GM13977 (cell line): ENCODE measurements at regions not wholly inside any gene's neighbourhood (a gene's known extent, or its start where the extent isn't known, plus 50 kb on each side); places are given as distances from the start of the nearest gene placed in this dataset.

ENCODE experiments used
- DNase-seq: peaks from one replicate; pipeline ENCODE4 v3.0.0; 2012; ENCODE audit warnings: low spot score
- in situ Hi-C: fragments of 300-500 bp; cut with MboI; formaldehyde crosslinking; loops from one replicate; pipeline ENCODE4 v1.12.0; 2022; ENCODE audit warnings: low sequenced_read_pairs, low pct_unique_long_range_greater_than_20kb, mixed read lengths, inconsistent platforms; ENCODE audit not compliant: unreplicated experiment
- TF ChIP-seq, protein P1 (sequence below): IDR thresholded peaks from 2 replicates; pipeline ENCODE4 v1.5.1; 2012; ENCODE audit warnings: mild to moderate bottlenecking, control low read depth; ENCODE audit not compliant: insufficient read depth; ENCODE audit errors: extremely low read depth, missing control alignments

DNA sequence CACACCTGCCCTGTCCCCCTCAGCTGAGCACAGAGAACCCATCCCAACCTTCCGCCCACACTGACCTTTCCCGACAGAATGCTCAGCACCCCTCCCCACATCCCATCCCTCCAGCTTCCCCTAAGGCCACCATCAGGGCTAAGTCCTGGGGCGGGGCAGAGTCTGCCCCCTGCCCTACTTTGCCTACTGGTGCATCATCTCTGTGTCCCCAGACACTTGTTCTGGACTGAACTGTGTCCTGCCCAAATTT, 109.8 kb downstream of the CTTN start:
- in situ Hi-C loops, result no loop called here
- TF ChIP-seq, protein P1, sequence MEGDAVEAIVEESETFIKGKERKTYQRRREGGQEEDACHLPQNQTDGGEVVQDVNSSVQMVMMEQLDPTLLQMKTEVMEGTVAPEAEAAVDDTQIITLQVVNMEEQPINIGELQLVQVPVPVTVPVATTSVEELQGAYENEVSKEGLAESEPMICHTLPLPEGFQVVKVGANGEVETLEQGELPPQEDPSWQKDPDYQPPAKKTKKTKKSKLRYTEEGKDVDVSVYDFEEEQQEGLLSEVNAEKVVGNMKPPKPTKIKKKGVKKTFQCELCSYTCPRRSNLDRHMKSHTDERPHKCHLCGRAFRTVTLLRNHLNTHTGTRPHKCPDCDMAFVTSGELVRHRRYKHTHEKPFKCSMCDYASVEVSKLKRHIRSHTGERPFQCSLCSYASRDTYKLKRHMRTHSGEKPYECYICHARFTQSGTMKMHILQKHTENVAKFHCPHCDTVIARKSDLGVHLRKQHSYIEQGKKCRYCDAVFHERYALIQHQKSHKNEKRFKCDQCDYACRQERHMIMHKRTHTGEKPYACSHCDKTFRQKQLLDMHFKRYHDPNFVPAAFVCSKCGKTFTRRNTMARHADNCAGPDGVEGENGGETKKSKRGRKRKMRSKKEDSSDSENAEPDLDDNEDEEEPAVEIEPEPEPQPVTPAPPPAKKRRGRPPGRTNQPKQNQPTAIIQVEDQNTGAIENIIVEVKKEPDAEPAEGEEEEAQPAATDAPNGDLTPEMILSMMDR, result no peak
- DNase-seq, result no peak

DNA sequence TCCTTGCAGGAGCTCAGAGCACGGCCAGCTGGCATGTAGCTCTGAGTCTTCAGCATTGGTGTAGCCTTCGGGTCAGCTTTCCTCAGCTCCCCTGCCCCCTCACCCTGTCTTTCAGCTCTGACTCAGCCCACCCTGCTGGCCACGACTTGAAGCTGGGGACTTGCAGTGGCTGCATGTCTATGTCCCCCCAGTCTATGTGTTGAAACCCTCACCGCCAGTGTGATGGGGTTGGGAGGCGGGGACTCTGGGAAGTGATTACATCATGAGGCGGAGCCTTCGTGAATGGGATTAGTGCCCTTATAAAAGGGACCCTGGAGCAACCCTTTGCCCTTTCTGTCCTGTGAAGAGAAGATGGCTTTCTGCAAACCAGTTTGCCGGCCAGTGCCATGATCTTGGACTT, 111.1 kb downstream of the CTTN start:
- in situ Hi-C loops, result no loop called here
- TF ChIP-seq, protein P1, result no peak
- no peak for DNase-seq

DNA sequence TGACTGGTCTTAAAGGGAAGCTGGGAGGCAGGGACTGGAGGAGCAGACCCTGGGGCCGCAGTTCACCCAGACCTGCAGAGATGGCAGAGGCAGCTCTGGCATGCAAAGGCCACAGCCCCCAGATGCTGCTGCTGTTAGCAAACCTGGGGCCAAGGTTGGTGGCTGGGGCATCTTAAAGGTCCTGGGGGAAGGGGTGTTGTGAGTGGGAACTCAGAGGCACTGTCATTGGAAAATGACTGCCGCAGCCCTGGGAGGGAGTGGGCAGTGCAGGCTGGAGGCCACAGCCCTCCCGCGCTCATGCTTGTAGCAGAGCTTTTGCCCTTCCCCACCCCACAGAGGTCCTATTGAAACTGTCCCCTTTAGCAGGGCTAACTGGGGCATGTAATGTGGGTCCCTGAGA, 111.8 kb downstream of the CTTN start:
- in situ Hi-C loops, result no loop called here
- DNase-seq, result no peak
- TF ChIP-seq, protein P1, result no peak

DNA sequence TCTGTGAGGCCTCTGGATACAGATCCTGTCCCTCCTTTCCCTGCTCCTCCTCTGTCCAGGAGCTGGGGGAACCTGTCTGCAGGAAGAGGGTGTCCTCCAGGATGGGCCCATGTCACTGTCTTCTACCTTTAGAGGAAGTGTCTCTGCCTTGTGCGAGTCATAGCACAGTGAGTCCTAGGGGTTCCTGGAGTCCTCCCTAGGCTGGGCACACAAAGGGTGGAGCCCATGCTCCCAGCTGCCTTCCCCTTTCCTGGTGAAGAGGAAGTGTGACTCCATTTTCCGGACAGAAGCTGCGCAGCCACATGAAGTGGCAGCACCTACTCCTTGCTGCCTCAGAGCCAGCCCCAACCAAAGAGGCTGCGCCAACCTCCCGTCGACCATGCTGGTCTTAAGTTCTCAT, 112.2 kb downstream of the CTTN start:
- in situ Hi-C loops, result no loop called here

DNA sequence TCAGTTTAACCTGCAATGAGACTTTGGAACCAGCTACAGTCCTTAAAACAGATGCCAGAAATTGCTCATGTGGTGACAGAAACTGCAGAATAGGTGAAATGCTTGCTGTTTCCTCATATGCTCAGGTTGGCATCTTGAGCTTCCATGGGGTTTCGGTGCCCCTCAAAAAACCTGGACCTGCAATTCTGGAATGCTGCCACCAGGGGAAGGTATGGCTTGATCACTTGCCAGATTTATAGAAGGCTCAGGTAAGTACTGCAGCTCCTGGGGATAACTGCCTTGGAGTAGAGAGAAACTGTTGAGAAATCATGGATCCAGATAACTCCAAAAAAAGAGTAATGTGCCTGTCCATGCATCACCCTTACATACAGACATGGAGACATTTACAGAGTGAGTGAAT, 113.0 kb downstream of the CTTN start:
- no peak for DNase-seq
- in situ Hi-C loops, result no loop called here
- TF ChIP-seq, protein P1, result no peak

More for the DNA sequence above, 112.2 kb downstream of the CTTN start:
- no peak for DNase-seq
- TF ChIP-seq, protein P1, result no peak

DNA sequence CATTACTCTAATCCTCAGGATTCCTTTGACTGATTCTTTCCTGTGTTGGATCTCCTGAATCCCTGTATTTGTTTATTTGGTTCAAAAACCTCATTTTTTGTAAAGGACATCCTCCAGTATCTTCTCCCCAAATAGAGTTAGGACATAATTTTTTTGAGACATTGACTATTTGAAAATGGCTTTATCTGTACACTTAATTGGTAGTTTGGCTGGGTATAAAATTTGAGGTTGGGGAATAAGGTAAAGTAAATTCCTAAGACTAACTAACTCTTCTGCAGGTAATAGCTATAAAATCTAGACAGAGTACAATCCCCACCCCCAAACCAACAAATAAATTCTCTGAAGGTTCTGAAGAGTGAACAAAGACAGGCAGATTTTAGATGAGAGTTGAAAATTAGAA, 114.4 kb downstream of the CTTN start:
- no peak for DNase-seq
- TF ChIP-seq, protein P1, result no peak
- in situ Hi-C loops, result no loop called here

DNA sequence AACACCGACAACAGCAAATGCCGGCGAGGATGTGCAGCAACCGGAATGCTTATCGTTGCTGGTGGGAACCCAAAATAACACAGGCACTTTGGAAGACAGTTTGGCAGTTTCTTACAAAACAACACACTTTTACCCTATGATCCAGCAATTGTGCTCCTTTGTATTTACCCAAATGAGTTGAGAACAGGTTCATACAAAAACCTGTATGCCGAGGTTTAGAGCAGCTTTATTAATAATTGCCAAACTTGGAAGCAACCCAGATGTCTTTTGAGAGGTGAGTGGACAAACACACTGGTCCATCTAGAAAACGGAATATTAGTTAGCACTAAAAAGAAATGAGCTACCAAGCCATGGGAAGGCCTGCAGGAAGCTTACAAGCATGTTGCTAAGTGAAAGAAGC, 118.9 kb downstream of the CTTN start:
- DNase-seq, result no peak
- in situ Hi-C loops, result no loop called here
- TF ChIP-seq, protein P1, result no peak
